ENCODE measurements at regions not wholly inside any gene's neighbourhood (a gene's known extent, or its start where the extent isn't known, plus 50 kb on each side); places are given as distances from the start of the nearest gene placed in this dataset.

DNA sequence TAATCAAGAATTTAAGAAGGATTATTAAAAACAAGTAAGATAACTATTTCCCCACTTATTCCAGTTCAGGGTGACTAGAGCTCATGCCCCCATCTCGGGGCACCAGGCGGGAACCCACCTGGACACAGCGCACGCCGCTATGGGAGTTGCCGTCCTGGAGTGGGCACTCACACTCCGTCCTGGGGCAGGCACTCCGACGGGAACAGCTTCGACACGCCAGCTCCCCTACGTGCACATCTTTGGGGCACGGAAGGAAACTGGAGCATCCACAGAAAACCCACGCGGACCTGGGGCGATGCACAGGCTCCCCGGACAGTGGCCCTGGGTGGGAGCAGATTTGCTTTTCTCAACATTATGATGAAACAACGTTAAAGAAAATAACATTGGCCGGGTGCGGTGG, 52.0 kb upstream of the GATA5 start:
- DNase-seq, result no peak

- no peak for DNase-seq
Measured at GRCh38 chr20:62528983-62529891, 53.4 kb upstream of the GATA5 start.

GRCh38 chr20:62529896-62530642, 54.3 kb upstream of the GATA5 start:
- no peak for DNase-seq

DNA sequence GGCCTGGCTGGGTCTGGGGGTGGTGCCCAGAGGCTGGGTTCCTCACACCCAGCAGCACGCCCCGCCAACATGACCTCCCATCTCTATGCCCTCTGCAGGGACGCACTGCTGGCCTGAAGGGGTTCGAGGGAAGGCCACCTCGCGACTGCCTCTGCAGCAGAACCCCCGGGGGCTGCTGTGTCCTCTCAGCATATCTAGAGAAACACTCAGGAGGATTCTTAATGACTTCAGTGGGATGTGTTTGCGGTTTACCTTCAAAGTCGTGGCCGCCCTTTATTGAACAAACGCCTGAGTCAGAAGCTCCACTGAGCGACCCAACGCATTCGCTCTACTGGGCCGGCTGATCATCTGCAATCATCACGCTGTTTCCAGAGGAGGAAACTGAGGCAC, 54.8 kb upstream of the GATA5 start:
- no peak for DNase-seq

DNA sequence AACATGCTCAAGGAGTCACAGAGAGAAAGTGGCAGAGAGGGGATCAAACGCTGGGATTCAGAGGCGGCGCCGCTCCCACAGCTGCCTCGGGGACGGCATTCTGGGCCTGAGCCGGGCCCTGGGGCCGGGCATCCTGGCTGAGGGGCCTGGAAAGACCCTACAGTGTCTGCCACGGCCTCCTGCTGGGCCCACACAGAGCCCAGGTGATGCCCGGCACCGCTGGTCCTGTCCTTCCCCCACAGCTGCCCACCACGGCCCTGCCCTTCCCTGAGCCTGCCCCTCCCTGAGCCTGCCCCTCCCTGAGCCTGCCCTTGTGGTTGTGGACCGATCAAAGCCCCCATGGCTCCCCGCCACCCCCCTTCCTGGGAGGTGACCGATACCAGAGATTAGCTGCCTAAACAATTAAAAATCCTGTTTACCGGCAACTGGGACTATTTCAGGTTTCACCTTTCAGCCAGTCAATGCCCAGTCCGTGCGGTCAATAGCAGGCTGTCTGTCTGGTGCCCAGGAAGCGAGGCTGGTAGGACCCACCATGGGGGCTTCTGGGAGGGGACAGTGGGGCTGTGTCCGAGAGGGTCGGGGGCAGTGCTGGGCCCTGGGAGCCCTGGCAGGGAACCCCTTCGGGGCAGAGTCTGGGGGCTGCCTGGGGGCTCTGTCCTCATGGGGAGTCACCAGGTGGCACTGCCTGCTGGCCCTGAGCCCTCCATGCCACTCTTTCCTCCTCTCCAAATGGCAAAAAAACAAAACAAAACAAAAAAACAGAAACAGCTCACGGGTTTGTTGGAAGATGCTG, 55.4 kb upstream of the GATA5 start:
- DNase-seq, result no peak

- no peak for DNase-seq
Measured at GRCh38 chr20:62532921-62533320, 57.1 kb upstream of the GATA5 start.

- DNase-seq, result no peak
Measured at GRCh38 chr20:62533591-62534495, 58.0 kb upstream of the GATA5 start.

DNA sequence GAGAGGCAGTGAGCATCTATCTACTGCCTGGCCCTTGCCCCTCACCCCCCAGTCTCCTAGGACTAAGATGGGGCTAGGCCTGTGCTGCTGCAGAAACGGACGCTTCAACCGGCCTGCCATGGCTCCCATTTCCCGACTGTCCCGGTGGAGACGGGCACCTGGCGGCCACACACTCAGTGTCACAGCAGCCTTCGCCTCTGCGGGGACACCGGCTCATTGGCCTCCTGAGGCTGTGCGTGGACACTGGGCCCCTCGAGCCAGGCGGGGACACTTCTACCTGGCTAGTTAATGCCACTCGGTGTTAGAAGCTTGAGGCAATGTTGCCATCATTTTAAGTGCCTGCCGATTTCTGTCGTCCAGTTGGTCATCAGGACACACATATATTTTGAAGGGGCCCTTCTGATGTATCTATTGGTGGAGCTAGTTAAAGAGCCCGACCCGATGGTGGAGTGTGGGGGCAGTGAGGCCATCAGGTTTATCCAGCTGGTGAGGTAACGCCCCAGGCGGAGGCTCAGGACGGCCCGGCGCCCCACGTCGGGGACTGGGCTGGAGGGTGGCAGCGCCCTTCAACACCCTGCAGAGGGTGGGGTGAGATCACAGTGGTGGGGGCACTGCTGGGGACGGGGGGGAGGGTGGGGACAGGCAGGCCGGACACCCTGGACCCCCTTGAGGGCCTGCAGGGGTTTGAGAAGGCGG, 58.9 kb upstream of the GATA5 start:
- DNase-seq, result no peak

DNA sequence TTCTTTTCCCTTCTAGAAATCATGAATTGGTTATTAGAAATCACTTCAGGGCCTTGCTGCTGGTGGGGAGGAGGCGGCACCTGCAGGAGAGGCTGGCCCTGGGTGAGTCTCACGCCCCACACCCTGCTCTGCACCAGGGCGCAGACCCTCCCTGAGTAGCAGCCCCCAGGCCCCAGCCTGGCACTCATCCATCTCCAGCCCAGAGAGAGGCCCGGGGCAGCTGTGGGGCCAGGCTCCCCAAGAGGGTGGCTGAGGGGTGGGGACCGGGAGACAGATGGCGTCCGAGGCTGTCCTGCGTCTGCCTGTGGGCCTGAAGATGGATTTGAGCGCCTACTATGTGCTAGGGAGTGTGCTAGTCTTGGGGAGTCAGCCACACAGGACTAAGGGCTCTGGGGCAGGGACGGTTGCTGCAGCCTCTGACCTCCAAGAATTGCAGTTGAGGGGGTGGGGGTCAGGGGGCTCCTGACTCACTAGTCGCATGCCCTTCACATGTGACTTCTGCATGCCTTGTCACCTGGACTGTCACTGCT, 59.6 kb upstream of the GATA5 start:
- DNase-seq, result no peak

GRCh38 chr20:62535964-62536363, 60.2 kb upstream of the GATA5 start:
- no peak for DNase-seq

- DNase-seq, result no peak
Measured at GRCh38 chr20:62536871-62537401, 61.1 kb upstream of the GATA5 start.

DNA sequence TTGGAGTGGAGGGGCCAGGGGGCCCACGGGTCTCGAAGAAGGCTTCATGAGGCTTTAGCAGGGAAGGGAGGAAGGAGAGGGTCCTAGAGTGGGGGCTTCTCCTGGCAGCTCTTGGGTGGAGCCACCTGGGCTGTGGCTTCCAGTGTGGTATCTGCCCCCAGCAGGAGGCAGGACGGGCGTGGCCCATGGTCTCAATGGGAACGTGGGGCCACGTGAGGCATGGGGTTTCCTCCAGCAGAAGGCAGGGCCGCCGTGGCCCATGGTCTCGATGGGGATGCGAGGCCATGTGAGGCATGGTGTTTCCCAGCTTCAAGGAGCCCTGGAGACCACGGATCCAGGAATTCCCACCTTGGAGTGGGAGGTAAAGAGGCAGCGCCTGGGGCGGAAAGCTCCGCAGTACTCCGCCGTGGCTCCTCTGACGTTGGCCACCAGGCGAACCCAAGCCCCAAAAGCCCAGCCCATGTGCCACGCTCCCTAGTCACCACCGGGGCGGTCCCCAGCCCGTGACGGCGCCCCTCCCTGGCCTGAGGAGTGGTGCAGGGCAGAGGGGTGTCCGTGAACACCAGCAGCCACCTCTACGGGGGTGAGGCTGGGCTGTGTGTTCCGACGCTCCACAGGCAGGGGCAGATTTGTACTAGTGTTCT, 62.0 kb upstream of the GATA5 start:
- DNase-seq, result no peak

DNA sequence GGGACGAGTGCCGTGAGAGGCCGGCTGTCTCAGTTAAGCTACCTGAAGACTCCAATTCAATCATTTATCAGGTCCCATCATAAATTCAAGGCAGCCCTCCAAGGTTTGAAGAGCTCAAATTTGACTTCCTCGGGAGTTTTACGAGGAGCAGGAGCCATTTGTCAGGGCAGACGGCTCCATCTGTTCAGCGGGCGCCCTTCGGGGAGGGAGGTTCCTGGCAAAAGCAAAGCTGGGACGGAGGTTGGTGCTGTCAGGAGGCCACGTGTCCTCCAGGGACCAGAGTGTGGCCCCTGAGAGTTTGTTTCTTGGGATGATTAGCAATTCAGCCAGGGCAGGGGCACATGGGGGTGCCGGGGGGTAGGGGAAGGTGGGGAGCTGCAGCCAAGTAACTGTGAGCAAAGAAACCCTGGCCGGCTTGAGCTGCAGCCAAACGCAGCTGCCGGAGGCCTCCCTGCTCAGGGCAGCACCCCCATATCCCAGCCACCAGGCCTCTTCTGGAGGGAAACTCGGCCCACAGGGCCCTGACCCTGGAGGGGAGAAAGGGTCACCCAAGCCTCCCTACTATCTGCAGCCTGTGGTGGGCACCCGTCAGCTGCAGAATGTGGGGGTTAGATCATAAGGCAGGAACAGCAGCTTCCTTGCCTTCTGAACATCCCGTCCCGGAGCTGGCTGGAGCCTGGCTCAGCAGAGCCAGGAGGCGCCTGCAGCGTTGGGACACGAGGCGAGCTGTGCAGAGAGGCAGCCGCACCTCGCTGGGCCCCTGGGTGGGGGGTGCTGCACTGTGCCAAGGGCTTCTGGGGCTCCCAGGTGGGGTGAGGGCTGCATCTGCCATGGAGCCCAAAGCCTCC, 63.6 kb upstream of the GATA5 start:
- DNase-seq, result no peak

GRCh38 chr20:62540504-62540903, 64.7 kb upstream of the GATA5 start:
- no peak for DNase-seq

GRCh38 chr20:62542862-62543261, 67.1 kb upstream of the GATA5 start:
- DNase-seq, result no peak

DNA sequence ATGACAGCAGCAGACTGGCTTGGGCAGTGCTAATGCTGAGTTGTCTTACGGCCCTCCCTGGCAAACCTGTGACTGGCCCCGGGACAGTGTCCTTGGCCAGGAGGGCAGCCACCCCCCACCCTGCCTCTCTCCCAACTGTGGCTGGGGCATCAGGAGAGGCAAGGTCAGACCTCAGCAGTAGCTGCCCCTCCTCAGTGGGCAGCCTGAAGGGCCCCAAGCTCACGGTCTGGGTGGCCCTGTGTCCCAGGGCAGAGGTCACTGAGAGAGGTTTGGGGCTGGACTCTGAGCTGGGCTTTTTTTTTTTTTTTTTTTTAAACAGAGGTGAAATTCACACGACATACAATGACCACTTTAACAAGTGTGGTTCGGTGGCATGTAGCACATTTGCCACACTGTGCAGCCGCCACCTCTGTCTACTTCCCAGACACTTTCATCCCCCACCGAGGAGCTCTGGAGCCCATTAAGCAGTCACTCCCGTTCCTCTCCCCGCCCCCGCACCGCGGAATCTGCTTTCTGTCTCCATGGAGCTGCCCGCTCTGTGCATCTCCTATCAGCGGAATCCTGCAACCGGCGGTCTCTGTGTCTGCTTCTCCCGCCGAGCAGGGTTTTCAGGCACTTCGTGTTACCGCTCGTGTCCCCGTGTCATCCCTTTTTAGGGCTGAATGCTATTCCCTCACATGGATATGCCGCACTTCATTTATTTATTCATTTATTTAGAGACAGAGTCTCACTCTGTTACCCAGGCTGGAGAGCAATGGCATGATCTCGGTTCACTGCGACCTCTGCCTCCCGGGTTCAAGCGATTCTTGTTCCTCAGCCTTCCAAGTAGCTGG, 67.9 kb upstream of the GATA5 start:
- DNase-seq, result no peak

- no peak for DNase-seq
Measured at GRCh38 chr20:62544505-62545055, 68.8 kb upstream of the GATA5 start.

GRCh38 chr20:62545271-62545670, 69.5 kb upstream of the GATA5 start:
- DNase-seq, result no peak
